CD4-positive, alpha-beta T cell treated with Interleukin-4 for 1 hour (primary cell): ENCODE measurements at regions not wholly inside any gene's neighbourhood (a gene's known extent, or its start where the extent isn't known, plus 50 kb on each side); places are given as distances from the start of the nearest gene placed in this dataset.
A peak's percentile ranks its signal among the peaks of the same experiment; 100 is the strongest.

ENCODE experiments used
- DNase-seq, 2 donors: peaks; one replicate each; pipeline ENCODE4 v3.0.0-alpha.2; 2020 to 2022

- no peak for DNase-seq
Measured at GRCh38 chr2:217515615-217516309, 487.0 kb downstream of the TNS1 start.

- no peak for DNase-seq
Measured at GRCh38 chr2:217513258-217513657, 489.5 kb downstream of the TNS1 start.

- no peak for DNase-seq
Measured at GRCh38 chr2:217512728-217513127, 490.1 kb downstream of the TNS1 start.

- DNase-seq: no peak
Measured at GRCh38 chr2:217512259-217512658, 490.5 kb downstream of the TNS1 start.

GRCh38 chr2:217511850-217512249 is 490.9 kb downstream of the TNS1 start:
- DNase-seq: no peak

GRCh38 chr2:217510771-217511291 is 492.0 kb downstream of the TNS1 start:
- DNase-seq: peak; percentile 30 to 38

GRCh38 chr2:217505303-217505702 is 497.5 kb downstream of the TNS1 start:
- no peak for DNase-seq

- DNase-seq: no peak
Measured at GRCh38 chr2:217501887-217502286, 500.9 kb downstream of the TNS1 start.

- no peak for DNase-seq
Measured at GRCh38 chr2:217497843-217498377, 504.9 kb downstream of the TNS1 start.

- DNase-seq: no peak
Measured at GRCh38 chr2:217494557-217494956, 508.2 kb downstream of the TNS1 start.

GRCh38 chr2:217491271-217491670 is 511.5 kb downstream of the TNS1 start:
- no peak for DNase-seq

- no peak for DNase-seq
Measured at GRCh38 chr2:217489145-217489960, 513.4 kb downstream of the TNS1 start.

GRCh38 chr2:217484046-217484445 is 518.7 kb downstream of the TNS1 start:
- DNase-seq: no peak

GRCh38 chr2:217482056-217482710 is 520.6 kb downstream of the TNS1 start:
- no peak for DNase-seq

GRCh38 chr2:217481577-217481976 is 521.2 kb downstream of the TNS1 start:
- no peak for DNase-seq

- no peak for DNase-seq
Measured at GRCh38 chr2:217479566-217479965, 523.2 kb downstream of the TNS1 start.

- no peak for DNase-seq
Measured at GRCh38 chr2:217478831-217479455, 523.9 kb downstream of the TNS1 start.

GRCh38 chr2:217477583-217477982 is 525.2 kb downstream of the TNS1 start:
- DNase-seq: no peak

- no peak for DNase-seq
Measured at GRCh38 chr2:217475791-217476190, 527.0 kb downstream of the TNS1 start.

GRCh38 chr2:217475101-217475500 is 527.7 kb downstream of the TNS1 start:
- DNase-seq: no peak

GRCh38 chr2:217471319-217471718 is 531.5 kb downstream of the TNS1 start:
- DNase-seq: no peak

GRCh38 chr2:217469203-217469810 is 533.5 kb downstream of the TNS1 start:
- no peak for DNase-seq
